GM19324 (cell line): ENCODE measurements at regions not wholly inside any gene's neighbourhood (a gene's known extent, or its start where the extent isn't known, plus 50 kb on each side); places are given as distances from the start of the nearest gene placed in this dataset.

Experiments
- ATAC-seq: cut with Tn5 transposase; IDR thresholded peaks from one replicate; pipeline ENCODE4 v1.9.1; 2021; ENCODE audit warnings: mild to moderate bottlenecking, moderate library complexity; ENCODE audit not compliant: unreplicated experiment, low FRiP score

DNA sequence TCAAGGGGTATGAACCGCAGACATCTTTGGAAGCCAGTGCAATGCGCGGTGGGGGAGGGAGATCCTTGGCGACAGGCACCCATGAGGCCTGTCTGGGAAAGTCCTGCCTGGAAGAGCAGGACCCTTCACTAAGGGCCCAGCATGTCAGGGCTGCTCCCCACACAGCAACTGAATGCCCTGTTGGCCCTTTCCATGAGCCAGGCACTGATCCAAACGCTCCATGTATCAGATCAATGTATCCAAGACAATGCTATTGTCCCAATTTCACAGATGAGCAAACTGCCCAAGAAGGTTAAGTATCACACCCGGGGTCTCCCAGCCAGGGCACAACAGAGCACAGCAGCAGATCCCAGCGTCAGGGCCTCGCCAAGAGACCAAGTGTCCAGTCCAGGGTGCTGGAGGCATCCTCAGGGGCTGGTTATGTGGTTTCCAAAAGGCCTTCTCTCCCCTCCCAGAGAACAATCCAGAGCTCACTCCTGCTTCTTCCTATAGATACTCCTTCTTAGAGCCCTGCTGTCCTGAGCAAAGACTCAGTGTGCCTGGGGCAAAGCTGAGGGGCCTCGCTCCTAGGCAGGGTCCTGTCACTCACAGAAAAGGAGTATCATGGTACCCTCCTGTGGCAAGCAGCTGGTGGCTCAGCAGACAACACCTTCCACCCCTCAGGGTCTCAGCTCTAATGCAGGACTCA, 328.0 kb downstream of the NPHP4 start:
- no peak for ATAC-seq

GRCh38 chr1:5662744-5663126, 329.5 kb downstream of the NPHP4 start:
- no peak for ATAC-seq

DNA sequence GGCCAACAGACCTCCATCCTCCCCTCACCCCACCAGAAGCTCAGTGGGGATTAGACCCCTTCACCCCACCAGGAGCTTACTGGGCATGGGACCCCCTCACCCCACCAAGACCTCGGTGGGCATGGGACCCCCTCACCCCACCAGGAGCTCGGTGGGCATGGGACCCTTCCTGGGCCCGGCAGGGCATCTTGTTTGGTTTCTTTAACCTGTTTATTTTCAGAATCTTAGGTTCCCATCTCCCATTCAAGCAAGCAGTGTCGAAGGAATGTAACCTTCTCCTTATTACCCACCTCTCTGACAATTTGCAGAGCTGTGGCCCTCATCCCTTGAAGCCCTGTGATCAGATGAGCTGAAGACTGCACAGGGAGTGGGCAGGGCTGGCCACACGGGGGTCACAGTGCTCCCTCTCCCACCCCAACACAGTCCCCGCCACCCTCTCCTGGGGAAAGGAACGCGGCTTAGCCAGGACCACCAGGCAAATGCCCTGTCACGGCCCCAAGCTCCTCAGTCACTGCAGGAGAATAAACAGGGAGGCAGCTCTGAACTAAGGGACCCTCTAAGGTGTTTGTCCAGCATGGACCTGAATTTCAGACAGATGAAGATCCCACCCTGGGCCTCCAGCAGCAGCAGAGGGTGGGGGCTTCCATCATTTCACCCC, 330.0 kb downstream of the NPHP4 start:
- no peak for ATAC-seq

- ATAC-seq, result no peak
Observed at GRCh38 chr1:5661196-5662085, 330.8 kb downstream of the NPHP4 start.

- ATAC-seq, result no peak
Observed at GRCh38 chr1:5660141-5660935, 331.9 kb downstream of the NPHP4 start.

- no peak for ATAC-seq
Observed at GRCh38 chr1:5659606-5660005, 332.6 kb downstream of the NPHP4 start.

DNA sequence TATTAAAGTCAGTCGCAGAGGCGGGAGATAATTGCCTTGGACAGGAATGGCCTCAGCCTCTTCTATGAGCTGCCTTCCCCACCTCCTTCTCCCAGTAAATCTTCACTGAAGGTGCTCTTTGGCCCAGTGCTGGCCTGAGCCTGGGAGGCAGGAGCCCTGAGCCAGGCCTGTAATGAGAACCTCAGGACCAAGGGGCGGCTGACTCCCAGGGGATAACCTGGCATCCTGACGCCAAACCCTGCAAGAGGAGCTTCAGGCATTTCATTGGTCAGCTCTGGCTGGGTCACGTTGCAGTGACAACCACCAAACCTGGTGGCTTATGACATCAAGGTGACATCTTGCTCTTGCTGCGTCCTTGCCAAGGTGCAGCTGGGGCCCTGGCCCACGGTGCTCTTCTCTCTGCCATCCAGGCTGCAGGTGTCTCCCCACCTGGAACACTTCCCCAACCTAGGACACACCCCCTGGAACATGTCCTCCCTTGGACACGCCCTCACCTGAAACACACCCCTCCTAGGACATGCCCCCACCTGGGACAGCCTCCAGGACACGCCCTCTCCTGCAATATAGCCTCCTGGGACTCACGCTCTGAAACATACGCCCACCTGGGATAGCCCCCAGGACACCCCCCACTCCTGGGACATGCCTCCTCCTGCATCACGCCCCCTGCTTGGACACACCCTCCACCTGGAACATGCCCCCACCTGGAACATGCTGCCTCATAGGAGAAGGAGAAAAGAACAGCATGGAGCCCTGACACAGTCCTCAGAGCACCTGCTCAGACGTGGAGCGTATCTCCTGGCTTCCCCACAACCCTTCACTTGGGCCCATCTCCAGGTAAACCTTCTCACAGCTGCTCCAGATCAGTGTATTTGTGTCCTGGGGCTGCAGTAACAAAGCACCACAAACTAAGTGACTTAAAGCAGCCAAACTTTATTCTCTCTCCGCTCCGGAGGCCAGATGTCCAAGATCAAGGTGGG, 333.6 kb downstream of the NPHP4 start:
- ATAC-seq, result no peak

DNA sequence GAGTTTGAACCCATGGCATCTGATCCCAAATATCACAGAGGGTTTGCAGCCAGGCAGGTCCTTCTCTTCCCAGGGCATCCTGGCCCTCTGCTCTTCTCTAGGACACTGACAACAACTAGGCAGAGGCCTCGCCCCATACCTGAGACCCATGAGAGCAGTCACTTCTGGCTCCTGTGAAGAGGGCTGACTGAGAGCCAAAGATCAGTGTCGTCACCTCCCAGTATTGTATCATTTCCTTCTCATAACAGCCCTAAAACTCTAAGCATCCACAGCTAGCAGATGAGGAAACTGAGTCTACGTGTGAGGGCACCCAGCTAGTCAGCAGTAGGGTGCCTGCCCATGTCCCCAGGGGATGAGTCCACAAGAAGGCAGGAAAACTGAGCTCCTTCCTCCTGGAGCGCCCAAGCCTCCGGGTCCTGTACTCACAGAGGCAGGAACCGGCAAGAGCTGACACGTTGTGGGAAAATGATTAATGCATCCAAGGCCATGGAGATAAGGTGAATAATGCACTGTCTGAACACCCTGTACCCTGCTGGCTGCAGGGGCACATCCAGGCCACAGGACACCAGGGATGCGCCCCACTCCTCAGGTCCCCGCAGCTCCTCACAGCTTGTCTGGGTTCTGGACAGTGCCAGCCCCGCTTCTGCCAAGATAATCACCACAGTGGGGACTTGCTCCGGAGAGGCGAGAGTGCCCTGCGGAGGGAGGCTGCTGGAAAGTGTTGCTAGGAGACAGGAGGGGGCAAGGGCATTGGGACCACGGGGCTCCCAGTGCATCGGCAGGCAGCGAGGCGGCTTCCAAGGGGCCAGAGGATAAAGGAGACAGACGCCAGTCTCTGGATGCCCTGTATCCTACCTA, 340.0 kb downstream of the NPHP4 start:
- ATAC-seq, result no peak

GRCh38 chr1:5651473-5651872, 340.8 kb downstream of the NPHP4 start:
- ATAC-seq, result no peak

- no peak for ATAC-seq
Observed at GRCh38 chr1:5651027-5651410, 341.2 kb downstream of the NPHP4 start.

DNA sequence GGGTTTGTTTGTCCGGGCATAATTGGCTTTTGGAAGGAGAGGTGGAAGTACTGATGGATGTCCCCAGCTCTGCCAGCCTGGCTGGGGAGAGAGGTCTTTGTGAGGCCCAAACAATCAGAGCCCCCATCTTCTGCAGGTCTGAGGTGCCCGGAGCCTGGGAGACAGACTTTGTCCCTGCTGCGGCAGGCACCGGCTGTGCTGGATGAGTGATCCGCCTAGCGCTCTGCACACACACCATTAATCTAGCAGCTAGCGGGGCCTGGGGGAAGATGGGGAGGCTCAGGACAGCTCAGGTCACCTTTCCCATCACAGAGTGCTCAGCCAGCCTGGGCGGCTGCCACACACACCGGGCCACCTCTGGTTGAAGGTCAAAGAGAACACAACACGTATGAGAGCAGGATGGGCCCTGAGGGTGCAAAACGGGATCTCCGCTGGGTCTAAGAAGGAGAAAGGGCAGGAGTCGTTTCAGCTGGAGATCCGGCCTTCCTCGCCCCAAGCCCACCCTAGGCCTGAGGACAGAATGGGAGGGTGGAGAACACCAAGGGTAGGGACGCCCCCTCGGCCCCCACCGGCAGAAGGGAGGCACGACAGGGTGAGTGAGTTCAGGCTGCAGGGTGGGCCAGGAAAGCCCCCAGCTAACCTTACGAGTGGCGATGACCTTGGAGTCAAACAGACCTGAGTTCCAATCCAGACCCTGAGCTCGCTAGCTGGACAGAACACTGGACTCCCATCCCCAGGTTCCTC, 341.8 kb downstream of the NPHP4 start:
- no peak for ATAC-seq

DNA sequence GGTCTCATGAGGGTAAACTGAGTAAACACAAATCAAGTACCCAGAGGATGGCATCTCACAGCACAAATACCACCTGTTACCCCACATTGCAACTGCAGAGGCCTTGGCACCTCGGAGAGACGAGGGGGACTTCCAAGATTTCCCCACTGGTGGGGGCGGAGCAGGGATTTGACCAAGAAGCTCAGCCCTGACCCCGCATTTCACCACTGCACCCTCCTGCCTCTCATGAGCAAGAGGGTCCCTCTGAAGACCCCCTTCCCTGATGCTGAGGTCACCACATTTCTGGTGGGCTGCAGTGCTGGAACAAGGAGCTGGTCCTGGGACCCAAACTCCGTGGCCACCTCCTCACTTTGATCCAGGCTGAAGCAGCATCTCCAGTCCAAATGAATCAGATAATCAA, 342.4 kb downstream of the NPHP4 start:
- no peak for ATAC-seq

- ATAC-seq, result no peak
Observed at GRCh38 chr1:5649166-5649551, 343.1 kb downstream of the NPHP4 start.

GRCh38 chr1:5648410-5649165, 343.6 kb downstream of the NPHP4 start:
- no peak for ATAC-seq

GRCh38 chr1:5647234-5647633, 345.0 kb downstream of the NPHP4 start:
- no peak for ATAC-seq

GRCh38 chr1:5646486-5647149, 345.6 kb downstream of the NPHP4 start:
- no peak for ATAC-seq

DNA sequence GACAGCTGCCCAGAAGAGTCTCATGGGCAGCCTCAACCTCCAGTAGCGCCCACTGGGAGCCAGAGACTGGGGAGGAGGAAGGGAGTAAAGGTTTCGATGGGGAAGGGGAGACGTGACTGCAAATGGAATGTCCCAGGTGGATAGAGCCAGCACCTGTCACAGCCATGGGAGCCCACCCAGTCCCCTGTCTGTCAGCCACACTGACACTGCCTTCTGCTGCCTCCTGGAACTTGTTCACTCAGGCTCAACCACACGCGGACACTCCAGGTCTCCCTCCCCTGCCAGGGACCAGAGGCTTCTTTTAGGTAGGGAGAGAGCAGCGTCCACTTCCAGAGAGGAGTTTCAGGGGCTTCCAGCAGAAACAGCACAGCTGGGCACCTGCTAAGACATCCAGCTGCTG, 346.3 kb downstream of the NPHP4 start:
- no peak for ATAC-seq
